ENCODE measurements at regions not wholly inside any gene's neighbourhood (a gene's known extent, or its start where the extent isn't known, plus 50 kb on each side); places are given as distances from the start of the nearest gene placed in this dataset.

- DNase-seq (ENCODE audit: low spot score): no peak
- BruUV-seq (replicated peaks): no TSS peak
- TF ChIP-seq CTCF (conservative IDR thresholded peaks at IDR 0.05; ENCODE audit: low read depth, low read length): no peak
- no peak for TF ChIP-seq EZH2 (IDR thresholded peaks at IDR 0.05; ENCODE audit: borderline replicate concordance, low read depth, low read length, poor library complexity, severe bottlenecking)
- ChIA-PET POLR2A (ENCODE audit: low non-redundant PET) (no interaction called here), CTCF (no interaction called here)
- Histone ChIP-seq H3K27ac (ENCODE audit: low read depth, low read length, poor library complexity, severe bottlenecking) (no peak overlapping the region), H3K36me3 (ENCODE audit: insufficient read depth, low read length, poor library complexity, severe bottlenecking) (no peaks in the 10 kb centered on the region), H3K4me3 (ENCODE audit: low read depth, low read length, poor library complexity, severe bottlenecking) (no peak overlapping the region), H3K9me3 (ENCODE audit: low read depth, low read length, poor library complexity, severe bottlenecking) (no peaks in the 10 kb centered on the region), H3K27me3 (replicated peaks; ENCODE audit: insufficient read depth, low read depth, low read length, poor library complexity) (no peaks in the 10 kb centered on the region), H3K4me1 (ENCODE audit: insufficient read depth, low read length, poor library complexity, severe bottlenecking) (no peaks in the 10 kb centered on the region)
- intact Hi-C loops (cut with micrococcal nuclease; ENCODE audit: unreplicated experiment): no loop called here
Measured at GRCh38 chr5:173455599-173455957, 127.4 kb upstream of the STC2 start.

DNA sequence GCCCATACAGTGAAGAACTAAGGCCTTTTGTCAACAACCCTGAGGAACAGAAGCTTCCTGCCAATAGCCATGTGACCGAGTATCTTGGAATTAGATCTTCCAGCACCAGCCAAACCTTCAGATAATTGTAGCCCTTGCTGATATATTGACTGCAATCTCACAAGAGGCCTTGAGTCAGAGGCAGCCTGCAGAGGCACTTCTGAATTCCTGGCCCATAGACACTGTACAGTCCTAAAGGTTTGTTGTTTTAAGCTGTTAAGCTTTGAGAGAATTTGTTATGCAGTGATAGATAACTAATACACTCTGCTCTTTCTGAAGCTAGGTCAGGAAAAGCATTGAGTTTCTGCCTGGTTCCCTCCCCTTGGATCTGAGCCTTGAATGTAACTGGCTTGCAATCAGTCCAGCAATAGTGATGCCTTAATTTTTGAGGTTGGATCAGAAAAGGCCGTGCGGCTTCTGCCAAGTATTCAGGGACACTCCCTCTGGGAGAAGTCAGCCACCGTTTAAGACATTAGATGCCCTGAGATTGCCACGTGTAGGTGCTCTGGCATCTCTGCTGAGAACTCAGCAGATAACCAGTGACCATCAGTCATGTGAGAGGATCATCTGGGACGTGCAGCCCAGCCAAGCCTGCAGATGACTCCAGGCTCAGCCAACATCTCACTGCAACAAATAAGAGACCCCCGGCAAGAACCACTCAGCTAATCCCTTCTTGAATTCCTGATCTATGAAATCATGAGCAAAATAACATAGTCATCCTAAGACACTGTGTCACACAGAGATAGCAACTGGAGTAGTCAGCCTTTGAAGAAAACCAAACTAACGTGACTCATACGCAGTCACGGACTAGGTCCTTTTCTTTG, 126.8 kb upstream of the STC2 start:
- H3K36me3 ChIP-seq (ENCODE audit: insufficient read depth, low read length, poor library complexity, severe bottlenecking): no peaks in the 10 kb centered on the region
- H3K4me1 ChIP-seq (ENCODE audit: insufficient read depth, low read length, poor library complexity, severe bottlenecking): no peaks in the 10 kb centered on the region
- intact Hi-C loops (cut with micrococcal nuclease; ENCODE audit: unreplicated experiment): no loop called here
- H3K27ac ChIP-seq (ENCODE audit: low read depth, low read length, poor library complexity, severe bottlenecking): no peak overlapping the region
- TF ChIP-seq EZH2 (IDR thresholded peaks at IDR 0.05; ENCODE audit: borderline replicate concordance, low read depth, low read length, poor library complexity, severe bottlenecking) (no peak), CTCF (conservative IDR thresholded peaks at IDR 0.05; ENCODE audit: low read depth, low read length) (no peak)
- no peaks in the 10 kb centered on the region for H3K27me3 ChIP-seq (replicated peaks; ENCODE audit: insufficient read depth, low read depth, low read length, poor library complexity)
- ChIA-PET POLR2A (ENCODE audit: low non-redundant PET) (no interaction called here), CTCF (no interaction called here)
- peak; percentile 46 for DNase-seq (ENCODE audit: low spot score)
- no peaks in the 10 kb centered on the region for H3K9me3 ChIP-seq (ENCODE audit: low read depth, low read length, poor library complexity, severe bottlenecking)
- no TSS peak for BruUV-seq (replicated peaks)
- no peak overlapping the region for H3K4me3 ChIP-seq (ENCODE audit: low read depth, low read length, poor library complexity, severe bottlenecking)

- H3K4me3 ChIP-seq (ENCODE audit: low read depth, low read length, poor library complexity, severe bottlenecking): no peak overlapping the region
- no peaks in the 10 kb centered on the region for H3K27me3 ChIP-seq (replicated peaks; ENCODE audit: insufficient read depth, low read depth, low read length, poor library complexity)
- H3K9me3 ChIP-seq (ENCODE audit: low read depth, low read length, poor library complexity, severe bottlenecking): no peaks in the 10 kb centered on the region
- intact Hi-C loops (cut with micrococcal nuclease; ENCODE audit: unreplicated experiment): no loop called here
- DNase-seq (ENCODE audit: low spot score): peak; percentile 12
- no TSS peak for BruUV-seq (replicated peaks)
- POLR2A ChIA-PET (ENCODE audit: low non-redundant PET): no interaction called here
- H3K4me1 ChIP-seq (ENCODE audit: insufficient read depth, low read length, poor library complexity, severe bottlenecking): no peaks in the 10 kb centered on the region
- no peaks in the 10 kb centered on the region for H3K36me3 ChIP-seq (ENCODE audit: insufficient read depth, low read length, poor library complexity, severe bottlenecking)
- TF ChIP-seq CTCF (conservative IDR thresholded peaks at IDR 0.05; ENCODE audit: low read depth, low read length) (no peak), EZH2 (IDR thresholded peaks at IDR 0.05; ENCODE audit: borderline replicate concordance, low read depth, low read length, poor library complexity, severe bottlenecking) (no peak)
- no peak overlapping the region for H3K27ac ChIP-seq (ENCODE audit: low read depth, low read length, poor library complexity, severe bottlenecking)
- CTCF ChIA-PET: no interaction called here
Measured at GRCh38 chr5:173454361-173454735, 126.1 kb upstream of the STC2 start.
